ENCODE measurements at regions not wholly inside any gene's neighbourhood (a gene's known extent, or its start where the extent isn't known, plus 50 kb on each side); places are given as distances from the start of the nearest gene placed in this dataset.

- no peak for TF ChIP-seq REST (IDR thresholded peaks at IDR 0.05; ENCODE audit: insufficient read depth in 1 of 2, low read depth in 2 of 2, low read length in 1 of 2)
- no peak for TF ChIP-seq SIN3A (IDR thresholded peaks at IDR 0.05; ENCODE audit: borderline replicate concordance, insufficient read depth, low read depth, low read length)
- no peak for TF ChIP-seq POLR2AphosphoS5 (IDR thresholded peaks at IDR 0.05; ENCODE audit: low read depth, low read length)
- no peak for TF ChIP-seq CTCF (IDR thresholded peaks at IDR 0.05)
- no peak for TF ChIP-seq TCF7L2 (IDR thresholded peaks at IDR 0.05; ENCODE audit: low read depth, low read length)
- intact Hi-C loops (cut with micrococcal nuclease; ENCODE audit: unreplicated experiment): no loop called here
- H3K27ac ChIP-seq (ENCODE audit: low read length): no peak overlapping the region
- H3K36me3 ChIP-seq (ENCODE audit: control insufficient read depth, insufficient read depth, low read length): no peaks in the 10 kb centered on the region
- ChIA-PET CTCF (no interaction called here), POLR2A (no interaction called here)
- no TSS peak for BruUV-seq (replicated peaks)
- ATAC-seq (no peak), DNase-seq (ENCODE audit: low read depth, low spot score) (no peak)
- H3K9me3 ChIP-seq (ENCODE audit: control insufficient read depth, insufficient read depth, low read depth, low read length): no peaks in the 10 kb centered on the region
- in situ Hi-C loops (cut with HindIII; ENCODE audit: low pct_unique_long_range_greater_than_20kb, low sequenced_read_pairs): no loop called here
- no peak overlapping the region for H3K4me3 ChIP-seq (ENCODE audit: low read depth in 2 of 2, low read length in 2 of 2)
- no peaks in the 10 kb centered on the region for H3K4me1 ChIP-seq (ENCODE audit: control insufficient read depth, insufficient read depth, low read length)
- no peaks in the 10 kb centered on the region for H3K27me3 ChIP-seq (ENCODE audit: control insufficient read depth, insufficient read depth, low read length)
These were observed 61.0 kb downstream of the FHIP1A start for GRCh38 chr4:151469970-151470369.

GRCh38 chr4:151471728-151472127, 62.8 kb downstream of the FHIP1A start:
- no TSS peak for BruUV-seq (replicated peaks)
- H3K27ac ChIP-seq (ENCODE audit: low read length): no peak overlapping the region
- ChIA-PET POLR2A (no interaction called here), CTCF (no interaction called here)
- ATAC-seq (no peak), DNase-seq (ENCODE audit: low read depth, low spot score) (no peak)
- no peaks in the 10 kb centered on the region for H3K4me1 ChIP-seq (ENCODE audit: control insufficient read depth, insufficient read depth, low read length)
- no peak for TF ChIP-seq TCF7L2 (IDR thresholded peaks at IDR 0.05; ENCODE audit: low read depth, low read length)
- no peak for TF ChIP-seq SIN3A (IDR thresholded peaks at IDR 0.05; ENCODE audit: borderline replicate concordance, insufficient read depth, low read depth, low read length)
- no peak for TF ChIP-seq CTCF (IDR thresholded peaks at IDR 0.05)
- no peak for TF ChIP-seq REST (IDR thresholded peaks at IDR 0.05; ENCODE audit: insufficient read depth in 1 of 2, low read depth in 2 of 2, low read length in 1 of 2)
- no peak for TF ChIP-seq POLR2AphosphoS5 (IDR thresholded peaks at IDR 0.05; ENCODE audit: low read depth, low read length)
- in situ Hi-C loops (cut with HindIII; ENCODE audit: low pct_unique_long_range_greater_than_20kb, low sequenced_read_pairs): no loop called here
- intact Hi-C loops (cut with micrococcal nuclease; ENCODE audit: unreplicated experiment): no loop called here
- no peaks in the 10 kb centered on the region for H3K9me3 ChIP-seq (ENCODE audit: control insufficient read depth, insufficient read depth, low read depth, low read length)
- H3K27me3 ChIP-seq (ENCODE audit: control insufficient read depth, insufficient read depth, low read length): no peaks in the 10 kb centered on the region
- H3K4me3 ChIP-seq (ENCODE audit: low read depth in 2 of 2, low read length in 2 of 2): no peak overlapping the region
- H3K36me3 ChIP-seq (ENCODE audit: control insufficient read depth, insufficient read depth, low read length): no peaks in the 10 kb centered on the region
